ENCODE measurements at regions not wholly inside any gene's neighbourhood (a gene's known extent, or its start where the extent isn't known, plus 50 kb on each side); places are given as distances from the start of the nearest gene placed in this dataset.

DNA sequence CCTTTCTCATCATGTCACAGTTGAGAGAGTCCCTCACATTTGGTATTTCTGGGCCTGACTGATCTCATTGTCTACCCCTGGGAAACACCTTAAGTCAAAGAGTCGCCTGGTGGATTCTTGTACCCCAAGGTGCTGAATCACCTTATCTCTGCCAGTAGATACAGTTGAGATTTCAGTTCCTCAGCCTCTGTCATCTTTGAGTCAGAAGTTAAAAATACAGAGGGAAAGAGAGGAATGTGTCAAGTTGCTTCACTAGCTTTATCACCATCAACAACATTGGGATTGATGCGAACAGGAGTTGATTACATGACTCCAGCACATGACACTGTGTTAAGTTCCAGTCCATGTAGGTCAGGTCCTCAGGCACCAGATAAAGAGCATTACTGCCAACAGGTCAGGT lies 513.0 kb downstream of the NUF2 start:
- TF ChIP-seq SCRT2 (tag by site-specific recombination; IDR thresholded peaks at IDR 0.05) = no peak
- TF ChIP-seq, protein P1, sequence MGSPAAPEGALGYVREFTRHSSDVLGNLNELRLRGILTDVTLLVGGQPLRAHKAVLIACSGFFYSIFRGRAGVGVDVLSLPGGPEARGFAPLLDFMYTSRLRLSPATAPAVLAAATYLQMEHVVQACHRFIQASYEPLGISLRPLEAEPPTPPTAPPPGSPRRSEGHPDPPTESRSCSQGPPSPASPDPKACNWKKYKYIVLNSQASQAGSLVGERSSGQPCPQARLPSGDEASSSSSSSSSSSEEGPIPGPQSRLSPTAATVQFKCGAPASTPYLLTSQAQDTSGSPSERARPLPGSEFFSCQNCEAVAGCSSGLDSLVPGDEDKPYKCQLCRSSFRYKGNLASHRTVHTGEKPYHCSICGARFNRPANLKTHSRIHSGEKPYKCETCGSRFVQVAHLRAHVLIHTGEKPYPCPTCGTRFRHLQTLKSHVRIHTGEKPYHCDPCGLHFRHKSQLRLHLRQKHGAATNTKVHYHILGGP (tag by site-specific recombination; IDR thresholded peaks at IDR 0.05) = no peak
- no peak for TF ChIP-seq GFI1B (tag by site-specific recombination; IDR thresholded peaks at IDR 0.05)
- no peak for TF ChIP-seq ZNF529 (tag by site-specific recombination; IDR thresholded peaks at IDR 0.05; ENCODE audit: insufficient replicate concordance)
- TF ChIP-seq ZNF394 (tag by site-specific recombination; IDR thresholded peaks at IDR 0.05; ENCODE audit: borderline replicate concordance) = no peak
- no peak for TF ChIP-seq ZNF785 (tag by site-specific recombination; IDR thresholded peaks at IDR 0.05)
- Histone ChIP-seq H3K9me3 (ENCODE audit: control insufficient read depth, insufficient read depth, low read depth, low read length) (no peaks in the 10 kb centered on the region), H3K36me3 (ENCODE audit: control insufficient read depth in 2 of 2, insufficient read depth in 1 of 2, low read length in 2 of 2) (no peaks in the 10 kb centered on the region), H3K27ac (ENCODE audit: extremely low read depth, low read depth, low read length) (no peak overlapping the region), H3K4me1 (ENCODE audit: control insufficient read depth, insufficient read depth, low read length) (no peaks in the 10 kb centered on the region), H3K4me3 (ENCODE audit: low read depth, low read length) (no peak overlapping the region)
- ChIA-PET POLR2A (no interaction called here), CTCF (no interaction called here)

DNA sequence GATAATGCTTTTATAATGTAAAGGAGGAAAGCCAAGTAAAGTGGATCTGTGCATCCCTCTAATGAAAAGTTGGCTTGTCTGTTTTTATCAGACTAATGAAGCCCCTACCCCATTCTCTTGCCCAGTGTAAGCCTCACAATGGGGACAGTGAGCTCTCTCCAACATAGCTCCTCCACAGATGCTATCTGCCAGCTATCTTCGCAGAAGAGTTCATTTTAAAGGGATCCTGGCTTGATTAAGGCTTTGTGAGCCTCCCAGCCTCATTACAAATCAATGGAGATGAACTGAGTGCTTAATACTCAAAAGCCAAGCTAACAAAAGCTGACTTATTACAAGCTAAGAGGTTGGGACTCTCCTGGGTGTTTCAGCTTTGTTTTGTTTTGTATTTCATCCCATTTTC lies 514.7 kb downstream of the NUF2 start:
- ChIA-PET POLR2A (no interaction called here), CTCF (no interaction called here)
- Histone ChIP-seq H3K36me3 (ENCODE audit: control insufficient read depth in 2 of 2, insufficient read depth in 1 of 2, low read length in 2 of 2) (no peaks in the 10 kb centered on the region), H3K4me1 (ENCODE audit: control insufficient read depth, insufficient read depth, low read length) (no peaks in the 10 kb centered on the region), H3K4me3 (ENCODE audit: low read depth, low read length) (no peak overlapping the region), H3K27ac (ENCODE audit: extremely low read depth, low read depth, low read length) (no peak overlapping the region), H3K9me3 (ENCODE audit: control insufficient read depth, insufficient read depth, low read depth, low read length) (no peaks in the 10 kb centered on the region)
- TF ChIP-seq ZFP3 (tag by site-specific recombination; IDR thresholded peaks at IDR 0.05; ENCODE audit: low read depth) (no peak), REPIN1 (tag by site-specific recombination; IDR thresholded peaks at IDR 0.05; ENCODE audit: low read depth) (no peak), ZNF211 (tag by site-specific recombination; IDR thresholded peaks at IDR 0.05; ENCODE audit: low read depth) (no peak), ZNF274 (IDR thresholded peaks at IDR 0.05; ENCODE audit: low read length) (no peak), ZNF274 (tag by site-specific recombination; IDR thresholded peaks at IDR 0.05; ENCODE audit: borderline replicate concordance) (no peak), ZBTB17 (tag by site-specific recombination; IDR thresholded peaks at IDR 0.05) (no peak), GFI1B (tag by site-specific recombination; IDR thresholded peaks at IDR 0.05) (no peak)

DNA sequence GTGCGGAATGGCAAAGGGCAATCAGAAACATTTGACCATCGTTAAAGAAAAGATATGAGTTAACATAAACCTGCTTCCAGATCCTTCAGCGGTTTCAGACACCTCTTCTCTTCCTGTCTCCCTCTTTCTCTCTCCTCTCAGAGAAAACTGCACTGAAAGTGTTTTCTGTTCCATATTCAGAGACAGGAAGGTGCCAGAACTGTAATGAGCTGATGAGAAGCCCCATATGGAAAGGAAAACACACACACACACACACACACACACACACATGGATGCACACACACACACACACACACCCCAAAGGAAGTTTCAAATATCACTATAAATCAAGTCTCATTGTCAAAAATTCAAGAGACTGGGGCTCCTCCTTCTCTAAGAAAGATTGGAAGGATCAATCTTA lies 515.5 kb downstream of the NUF2 start:
- Histone ChIP-seq H3K36me3 (ENCODE audit: control insufficient read depth in 2 of 2, insufficient read depth in 1 of 2, low read length in 2 of 2) (no peaks in the 10 kb centered on the region), H3K9me3 (ENCODE audit: control insufficient read depth, insufficient read depth, low read depth, low read length) (no peaks in the 10 kb centered on the region), H3K27ac (ENCODE audit: extremely low read depth, low read depth, low read length) (no peak overlapping the region), H3K4me3 (ENCODE audit: low read depth, low read length) (no peak overlapping the region), H3K4me1 (ENCODE audit: control insufficient read depth, insufficient read depth, low read length) (no peaks in the 10 kb centered on the region)
- ChIA-PET CTCF (no interaction called here), POLR2A (no interaction called here)
- TF ChIP-seq, protein P2, sequence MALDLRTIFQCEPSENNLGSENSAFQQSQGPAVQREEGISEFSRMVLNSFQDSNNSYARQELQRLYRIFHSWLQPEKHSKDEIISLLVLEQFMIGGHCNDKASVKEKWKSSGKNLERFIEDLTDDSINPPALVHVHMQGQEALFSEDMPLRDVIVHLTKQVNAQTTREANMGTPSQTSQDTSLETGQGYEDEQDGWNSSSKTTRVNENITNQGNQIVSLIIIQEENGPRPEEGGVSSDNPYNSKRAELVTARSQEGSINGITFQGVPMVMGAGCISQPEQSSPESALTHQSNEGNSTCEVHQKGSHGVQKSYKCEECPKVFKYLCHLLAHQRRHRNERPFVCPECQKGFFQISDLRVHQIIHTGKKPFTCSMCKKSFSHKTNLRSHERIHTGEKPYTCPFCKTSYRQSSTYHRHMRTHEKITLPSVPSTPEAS (tag by site-specific recombination; IDR thresholded peaks at IDR 0.05) = peak; percentile 37; the same call in 1 of the 2 replicates
- TF ChIP-seq ZNF350 (tag by site-specific recombination; IDR thresholded peaks at IDR 0.05) = no peak

DNA sequence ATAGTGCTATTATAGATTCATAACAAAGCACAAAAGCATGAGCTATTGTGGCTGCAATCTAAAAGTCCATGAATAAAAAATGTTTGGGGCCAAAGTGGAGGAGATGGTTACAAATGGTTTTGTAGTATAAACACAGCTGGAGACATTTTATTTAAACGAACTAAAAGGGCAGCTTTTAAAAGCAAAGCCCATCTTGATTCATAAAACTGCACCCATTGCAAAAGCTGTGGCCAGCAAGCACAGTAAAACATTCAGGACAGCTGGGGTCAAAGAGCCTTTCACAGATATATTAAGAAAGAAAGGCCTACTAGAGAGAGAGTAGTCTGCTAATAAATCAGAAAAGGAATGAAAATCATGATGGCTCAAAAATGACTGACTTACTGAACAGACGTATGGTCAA lies 520.8 kb downstream of the NUF2 start:
- ChIA-PET POLR2A (no interaction called here), CTCF (interaction anchor here (0.6 to 0.7 kb wide), 3 partner anchors 118 to 990 kb away, joined by 3 to 4 read pairs (median 3); no protein-coding TSS in a partner anchor)
- H3K27ac ChIP-seq (ENCODE audit: extremely low read depth, low read depth, low read length) = no peak overlapping the region
- no peaks in the 10 kb centered on the region for H3K36me3 ChIP-seq (ENCODE audit: control insufficient read depth in 2 of 2, insufficient read depth in 1 of 2, low read length in 2 of 2)
- no peaks in the 10 kb centered on the region for H3K9me3 ChIP-seq (ENCODE audit: control insufficient read depth, insufficient read depth, low read depth, low read length)
- H3K4me3 ChIP-seq (ENCODE audit: low read depth, low read length) = no peak overlapping the region
- no peaks in the 10 kb centered on the region for H3K4me1 ChIP-seq (ENCODE audit: control insufficient read depth, insufficient read depth, low read length)
- TF ChIP-seq MEIS1 (CRISPR knock-in tag; IDR thresholded peaks at IDR 0.05; ENCODE audit: borderline replicate concordance) (no peak), ZNF350 (tag by site-specific recombination; IDR thresholded peaks at IDR 0.05) (no peak), YY1 (tag by site-specific recombination; IDR thresholded peaks at IDR 0.05) (no peak), ZNF311 (tag by site-specific recombination; IDR thresholded peaks at IDR 0.05; ENCODE audit: borderline replicate concordance) (no peak), ZNF248 (tag by site-specific recombination; IDR thresholded peaks at IDR 0.05) (no peak), ZNF548 (tag by site-specific recombination; IDR thresholded peaks at IDR 0.05) (no peak), ZNF776 (tag by site-specific recombination; IDR thresholded peaks at IDR 0.05; ENCODE audit: borderline replicate concordance) (no peak), ZNF560 (tag by site-specific recombination; IDR thresholded peaks at IDR 0.05; ENCODE audit: borderline replicate concordance) (no peak)
- TF ChIP-seq, protein P3, sequence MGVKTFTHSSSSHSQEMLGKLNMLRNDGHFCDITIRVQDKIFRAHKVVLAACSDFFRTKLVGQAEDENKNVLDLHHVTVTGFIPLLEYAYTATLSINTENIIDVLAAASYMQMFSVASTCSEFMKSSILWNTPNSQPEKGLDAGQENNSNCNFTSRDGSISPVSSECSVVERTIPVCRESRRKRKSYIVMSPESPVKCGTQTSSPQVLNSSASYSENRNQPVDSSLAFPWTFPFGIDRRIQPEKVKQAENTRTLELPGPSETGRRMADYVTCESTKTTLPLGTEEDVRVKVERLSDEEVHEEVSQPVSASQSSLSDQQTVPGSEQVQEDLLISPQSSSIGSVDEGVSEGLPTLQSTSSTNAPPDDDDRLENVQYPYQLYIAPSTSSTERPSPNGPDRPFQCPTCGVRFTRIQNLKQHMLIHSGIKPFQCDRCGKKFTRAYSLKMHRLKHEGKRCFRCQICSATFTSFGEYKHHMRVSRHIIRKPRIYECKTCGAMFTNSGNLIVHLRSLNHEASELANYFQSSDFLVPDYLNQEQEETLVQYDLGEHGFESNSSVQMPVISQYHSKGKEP (tag by site-specific recombination; IDR thresholded peaks at IDR 0.05) = no peak
- TF ChIP-seq, protein P4, sequence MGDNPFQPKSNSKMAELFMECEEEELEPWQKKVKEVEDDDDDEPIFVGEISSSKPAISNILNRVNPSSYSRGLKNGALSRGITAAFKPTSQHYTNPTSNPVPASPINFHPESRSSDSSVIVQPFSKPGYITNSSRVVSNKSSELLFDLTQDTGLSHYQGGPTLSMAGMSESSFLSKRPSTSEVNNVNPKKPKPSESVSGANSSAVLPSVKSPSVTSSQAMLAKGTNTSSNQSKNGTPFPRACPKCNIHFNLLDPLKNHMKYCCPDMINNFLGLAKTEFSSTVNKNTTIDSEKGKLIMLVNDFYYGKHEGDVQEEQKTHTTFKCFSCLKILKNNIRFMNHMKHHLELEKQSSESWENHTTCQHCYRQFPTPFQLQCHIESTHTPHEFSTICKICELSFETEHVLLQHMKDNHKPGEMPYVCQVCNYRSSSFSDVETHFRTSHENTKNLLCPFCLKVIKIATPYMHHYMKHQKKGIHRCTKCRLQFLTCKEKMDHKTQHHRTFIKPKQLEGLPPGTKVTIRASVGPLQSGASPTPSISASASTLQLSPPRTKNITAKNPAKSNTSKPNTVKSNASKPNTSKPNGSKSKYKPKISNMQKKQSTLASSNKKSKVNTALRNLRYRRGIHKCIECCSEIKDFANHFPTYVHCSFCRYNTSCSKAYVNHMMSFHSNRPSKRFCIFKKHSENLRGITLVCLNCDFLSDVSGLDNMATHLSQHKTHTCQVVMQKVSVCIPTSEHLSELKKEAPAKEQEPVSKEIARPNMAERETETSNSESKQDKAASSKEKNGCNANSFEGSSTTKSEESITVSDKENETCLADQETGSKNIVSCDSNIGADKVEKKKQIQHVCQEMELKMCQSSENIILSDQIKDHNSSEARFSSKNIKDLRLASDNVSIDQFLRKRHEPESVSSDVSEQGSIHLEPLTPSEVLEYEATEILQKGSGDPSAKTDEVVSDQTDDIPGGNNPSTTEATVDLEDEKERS (tag by site-specific recombination; IDR thresholded peaks at IDR 0.05) = no peak

Data from HEK293 (cell line).